AG04449 (cell line): ENCODE measurements at regions not wholly inside any gene's neighbourhood (a gene's known extent, or its start where the extent isn't known, plus 50 kb on each side); places are given as distances from the start of the nearest gene placed in this dataset.

Source experiments
- CTCF ChIA-PET: fragments of 350-600 bp; formaldehyde crosslinking; extraction: SDS; loops from one replicate; lab custom pipeline; 2021; ENCODE audit warnings: antibody characterized with exemption; lab: Yijun Ruan, JAX
- POLR2A ChIA-PET: fragments of 400-600, 350-600 bp; formaldehyde crosslinking; extraction: SDS; loops from one replicate; lab custom pipeline; 2020; ENCODE audit warnings: antibody characterized with exemption, inconsistent platforms; lab: Yijun Ruan, JAX
- DNase-seq: peaks from one replicate; pipeline ENCODE4 v3.0.0-alpha.2; 2010; ENCODE audit warnings: low read depth, low spot score
- H3K4me3 ChIP-seq: 2 replicates; pipeline ENCODE4 v1.5.1; 2011; ENCODE audit warnings: low read depth, mild to moderate bottlenecking, control low read depth, low read length
- TF ChIP-seq, protein P1 (sequence below): IDR thresholded peaks from one replicate; pipeline ENCODE4 v1.5.1; 2011; ENCODE audit warnings: mild to moderate bottlenecking, moderate library complexity, low read length, control low read depth, inconsistent platforms; ENCODE audit not compliant: insufficient read depth; ENCODE audit errors: missing control alignments

DNA sequence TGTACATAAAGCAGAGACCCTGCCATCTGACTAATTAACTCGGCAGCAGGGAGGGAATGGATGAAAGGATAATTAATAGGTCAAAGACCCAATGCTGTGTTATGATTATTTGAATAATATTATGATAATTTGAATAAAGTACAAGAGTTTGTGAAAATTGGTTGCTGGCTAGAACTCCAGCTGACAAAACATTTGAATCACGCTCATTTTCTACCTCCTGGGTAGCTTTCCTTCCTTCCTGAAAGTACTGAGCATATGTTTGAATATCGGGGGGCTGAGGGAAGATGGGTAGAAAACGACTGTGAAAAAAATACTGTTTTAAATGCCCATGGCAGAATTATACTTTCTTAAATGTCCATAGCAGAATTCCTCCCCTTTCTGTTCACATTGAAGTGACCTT lies 243.6 kb upstream of the RBMS1 start:
- POLR2A ChIA-PET: interaction anchor here (0.7 kb wide), 1 partner anchor 105 kb away, joined by 3 read pairs; no protein-coding TSS in a partner anchor
- CTCF ChIA-PET: no interaction called here
- no peak for DNase-seq
- TF ChIP-seq, protein P1, sequence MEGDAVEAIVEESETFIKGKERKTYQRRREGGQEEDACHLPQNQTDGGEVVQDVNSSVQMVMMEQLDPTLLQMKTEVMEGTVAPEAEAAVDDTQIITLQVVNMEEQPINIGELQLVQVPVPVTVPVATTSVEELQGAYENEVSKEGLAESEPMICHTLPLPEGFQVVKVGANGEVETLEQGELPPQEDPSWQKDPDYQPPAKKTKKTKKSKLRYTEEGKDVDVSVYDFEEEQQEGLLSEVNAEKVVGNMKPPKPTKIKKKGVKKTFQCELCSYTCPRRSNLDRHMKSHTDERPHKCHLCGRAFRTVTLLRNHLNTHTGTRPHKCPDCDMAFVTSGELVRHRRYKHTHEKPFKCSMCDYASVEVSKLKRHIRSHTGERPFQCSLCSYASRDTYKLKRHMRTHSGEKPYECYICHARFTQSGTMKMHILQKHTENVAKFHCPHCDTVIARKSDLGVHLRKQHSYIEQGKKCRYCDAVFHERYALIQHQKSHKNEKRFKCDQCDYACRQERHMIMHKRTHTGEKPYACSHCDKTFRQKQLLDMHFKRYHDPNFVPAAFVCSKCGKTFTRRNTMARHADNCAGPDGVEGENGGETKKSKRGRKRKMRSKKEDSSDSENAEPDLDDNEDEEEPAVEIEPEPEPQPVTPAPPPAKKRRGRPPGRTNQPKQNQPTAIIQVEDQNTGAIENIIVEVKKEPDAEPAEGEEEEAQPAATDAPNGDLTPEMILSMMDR: no peak
- no peak overlapping the region for H3K4me3 ChIP-seq

GRCh38 chr2:160741271-160741670 lies 247.7 kb upstream of the RBMS1 start:
- DNase-seq: no peak
- no peak overlapping the region for H3K4me3 ChIP-seq
- ChIA-PET POLR2A (no interaction called here), CTCF (interaction anchor here (1.2 kb wide), 1 partner anchor 418 kb away, joined by 3 read pairs; no protein-coding TSS in a partner anchor)
- TF ChIP-seq, protein P1: no peak

GRCh38 chr2:160741815-160742214 lies 248.2 kb upstream of the RBMS1 start:
- CTCF ChIA-PET: no interaction called here
- DNase-seq: no peak
- H3K4me3 ChIP-seq: no peak overlapping the region
- POLR2A ChIA-PET: no interaction called here
- TF ChIP-seq, protein P1: no peak

GRCh38 chr2:160742667-160743066 lies 249.1 kb upstream of the RBMS1 start:
- ChIA-PET POLR2A (no interaction called here), CTCF (no interaction called here)
- TF ChIP-seq, protein P1: no peak
- no peak for DNase-seq
- H3K4me3 ChIP-seq: no peak overlapping the region

- CTCF ChIA-PET: interaction anchor here (1.0 to 1.9 kb wide), 2 partner anchors 18 to 318 kb away, joined by 4 read pairs; no protein-coding TSS in a partner anchor
- H3K4me3 ChIP-seq: no peak overlapping the region
- POLR2A ChIA-PET: no interaction called here
- TF ChIP-seq, protein P1: no peak
- DNase-seq: peak; percentile 53
Observed at GRCh38 chr2:160747501-160748170, 254.0 kb upstream of the RBMS1 start.

DNA sequence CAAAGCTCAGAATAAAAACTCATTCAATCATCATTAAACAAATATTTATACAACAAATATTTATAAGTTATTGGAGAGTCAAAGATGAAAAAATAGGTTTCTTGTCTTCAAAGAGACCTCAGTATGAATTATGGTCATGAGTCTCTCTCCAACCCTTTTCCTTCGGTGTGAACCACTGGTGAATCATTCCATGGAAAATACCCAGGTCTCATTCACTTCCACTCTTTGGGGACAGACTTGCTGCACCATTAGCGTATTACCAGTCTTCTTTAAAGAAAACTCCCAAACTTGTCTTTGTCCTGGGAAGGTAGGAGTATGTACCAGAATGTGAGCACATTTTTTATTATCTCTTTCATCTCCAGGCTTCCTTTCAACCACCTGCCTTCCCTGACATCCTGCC lies 257.4 kb upstream of the RBMS1 start:
- no peak overlapping the region for H3K4me3 ChIP-seq
- ChIA-PET CTCF (interaction anchor here (1.5 kb wide), 1 partner anchor 375 kb away, joined by 3 read pairs; no protein-coding TSS in a partner anchor), POLR2A (no interaction called here)
- TF ChIP-seq, protein P1: no peak
- DNase-seq: no peak
